ENCODE measurements at regions not wholly inside any gene's neighbourhood (a gene's known extent, or its start where the extent isn't known, plus 50 kb on each side); places are given as distances from the start of the nearest gene placed in this dataset.

DNA sequence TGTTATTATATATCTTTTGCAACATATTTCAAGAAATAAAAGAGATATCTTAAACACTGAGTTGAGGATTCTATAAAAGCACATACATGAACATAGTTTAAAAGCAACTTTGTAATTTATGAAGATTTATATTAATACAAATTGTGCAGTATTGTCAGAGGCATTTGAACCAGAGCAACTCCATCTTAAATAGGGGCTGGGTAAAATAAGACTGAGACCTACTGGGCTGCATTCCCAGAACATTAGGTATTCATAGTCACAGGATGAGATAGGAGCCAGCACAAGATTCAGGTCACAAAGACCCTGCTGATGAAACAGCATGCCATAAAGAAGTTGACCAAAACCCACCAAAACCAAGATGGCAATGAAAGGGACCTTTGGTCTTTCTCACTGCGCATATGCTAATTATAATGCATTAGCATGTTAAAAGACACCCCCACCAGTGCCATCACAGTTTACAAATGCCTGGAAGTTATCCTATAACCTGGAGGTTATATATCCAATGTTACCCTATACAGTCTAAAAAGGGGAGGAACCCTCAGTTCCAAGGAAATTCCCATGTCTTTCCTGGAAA lies 320.2 kb downstream of the FAM170A start:
- TF ChIP-seq, protein P1, sequence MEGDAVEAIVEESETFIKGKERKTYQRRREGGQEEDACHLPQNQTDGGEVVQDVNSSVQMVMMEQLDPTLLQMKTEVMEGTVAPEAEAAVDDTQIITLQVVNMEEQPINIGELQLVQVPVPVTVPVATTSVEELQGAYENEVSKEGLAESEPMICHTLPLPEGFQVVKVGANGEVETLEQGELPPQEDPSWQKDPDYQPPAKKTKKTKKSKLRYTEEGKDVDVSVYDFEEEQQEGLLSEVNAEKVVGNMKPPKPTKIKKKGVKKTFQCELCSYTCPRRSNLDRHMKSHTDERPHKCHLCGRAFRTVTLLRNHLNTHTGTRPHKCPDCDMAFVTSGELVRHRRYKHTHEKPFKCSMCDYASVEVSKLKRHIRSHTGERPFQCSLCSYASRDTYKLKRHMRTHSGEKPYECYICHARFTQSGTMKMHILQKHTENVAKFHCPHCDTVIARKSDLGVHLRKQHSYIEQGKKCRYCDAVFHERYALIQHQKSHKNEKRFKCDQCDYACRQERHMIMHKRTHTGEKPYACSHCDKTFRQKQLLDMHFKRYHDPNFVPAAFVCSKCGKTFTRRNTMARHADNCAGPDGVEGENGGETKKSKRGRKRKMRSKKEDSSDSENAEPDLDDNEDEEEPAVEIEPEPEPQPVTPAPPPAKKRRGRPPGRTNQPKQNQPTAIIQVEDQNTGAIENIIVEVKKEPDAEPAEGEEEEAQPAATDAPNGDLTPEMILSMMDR (IDR thresholded peaks at IDR 0.05), result no peak
- no peak for TF ChIP-seq EZH2 (IDR thresholded peaks at IDR 0.05; ENCODE audit: borderline replicate concordance, insufficient read depth, low read depth, low read length, poor library complexity, severe bottlenecking)

Measured in B cell (primary cell).